ENCODE measurements at regions not wholly inside any gene's neighbourhood (a gene's known extent, or its start where the extent isn't known, plus 50 kb on each side); places are given as distances from the start of the nearest gene placed in this dataset.

- TF ChIP-seq POLR2A (IDR thresholded peaks at IDR 0.05; ENCODE audit: low read depth, low read length) (no peak), POLR2AphosphoS5 (IDR thresholded peaks at IDR 0.05; ENCODE audit: low read depth, low read length) (no peak)
Measured at GRCh38 chr7:153066711-153067110, 307.2 kb downstream of the ACTR3B start.
